RCC 7860 (cell line): ENCODE measurements at regions not wholly inside any gene's neighbourhood (a gene's known extent, or its start where the extent isn't known, plus 50 kb on each side); places are given as distances from the start of the nearest gene placed in this dataset.

Experiments
- DNase-seq: peaks from one replicate; pipeline ENCODE4 v3.0.0-alpha.2; 2015; ENCODE audit warnings: low spot score
- FAIRE-seq: peaks from 2 replicates; lab custom pipeline; 2012; peaks lifted over from hg19 to GRCh38; lab: Jason Lieb, UNC

- DNase-seq: no peak
- no peak for FAIRE-seq
Measured at GRCh38 chr1:208576425-208576824, 332.2 kb upstream of the PLXNA2 start.

- no peak for DNase-seq
- no peak for FAIRE-seq
Measured at GRCh38 chr1:208577381-208577905, 333.3 kb upstream of the PLXNA2 start.

GRCh38 chr1:208581209-208581608 is 337.0 kb upstream of the PLXNA2 start:
- FAIRE-seq: no peak
- no peak for DNase-seq

- DNase-seq (no peak), FAIRE-seq (no peak)
Measured at GRCh38 chr1:208581667-208582066, 337.5 kb upstream of the PLXNA2 start.

- DNase-seq (no peak), FAIRE-seq (no peak)
Measured at GRCh38 chr1:208584167-208584755, 340.1 kb upstream of the PLXNA2 start.

- FAIRE-seq (no peak), DNase-seq (no peak)
Measured at GRCh38 chr1:208587110-208587509, 342.9 kb upstream of the PLXNA2 start.

GRCh38 chr1:208593306-208594006 is 349.3 kb upstream of the PLXNA2 start:
- DNase-seq (no peak), FAIRE-seq (no peak)

GRCh38 chr1:208595236-208595635 is 351.1 kb upstream of the PLXNA2 start:
- DNase-seq: no peak

GRCh38 chr1:208595745-208596144 is 351.6 kb upstream of the PLXNA2 start:
- DNase-seq: no peak
- no peak for FAIRE-seq

More at GRCh38 chr1:208595236-208595635, 351.1 kb upstream of the PLXNA2 start:
- no peak for FAIRE-seq

GRCh38 chr1:208597571-208597970 is 353.4 kb upstream of the PLXNA2 start:
- no peak for DNase-seq
- FAIRE-seq: no peak

GRCh38 chr1:208598021-208598420 is 353.8 kb upstream of the PLXNA2 start:
- no peak for FAIRE-seq
- no peak for DNase-seq

- DNase-seq (no peak), FAIRE-seq (no peak)
Measured at GRCh38 chr1:208599063-208599462, 354.9 kb upstream of the PLXNA2 start.

GRCh38 chr1:208600456-208601190 is 356.4 kb upstream of the PLXNA2 start:
- DNase-seq: no peak
- no peak for FAIRE-seq

GRCh38 chr1:208601561-208601960 is 357.4 kb upstream of the PLXNA2 start:
- no peak for DNase-seq
- no peak for FAIRE-seq

GRCh38 chr1:208603721-208604120 is 359.5 kb upstream of the PLXNA2 start:
- no peak for FAIRE-seq
- DNase-seq: no peak

- peak; percentile 39 for DNase-seq
- FAIRE-seq: no peak
Measured at GRCh38 chr1:208604295-208604694, 360.1 kb upstream of the PLXNA2 start.

- FAIRE-seq (no peak), DNase-seq (no peak)
Measured at GRCh38 chr1:208606959-208607358, 362.8 kb upstream of the PLXNA2 start.

- no peak for FAIRE-seq
- DNase-seq: no peak
Measured at GRCh38 chr1:208607616-208608015, 363.4 kb upstream of the PLXNA2 start.

GRCh38 chr1:208614610-208615009 is 370.4 kb upstream of the PLXNA2 start:
- no peak for DNase-seq
- FAIRE-seq: no peak

- DNase-seq (no peak), FAIRE-seq (no peak)
Measured at GRCh38 chr1:208615371-208615770, 371.2 kb upstream of the PLXNA2 start.

GRCh38 chr1:208616776-208617175 is 372.6 kb upstream of the PLXNA2 start:
- FAIRE-seq (no peak), DNase-seq (no peak)
